Esophagus muscularis mucosa (tissue), 4 donors: ENCODE measurements at regions not wholly inside any gene's neighbourhood (a gene's known extent, or its start where the extent isn't known, plus 50 kb on each side); places are given as distances from the start of the nearest gene placed in this dataset.
"Not testable (repeated sequence)": the region's sequence is repeated elsewhere in the genome, so short reads cannot be mapped to it uniquely, and the experiment has no call there.

ENCODE experiments used
- CTCF ChIP-seq, 3 experiments: fragments of 200-600 bp in 2 of 3; fragments of 450-650 bp in 1 of 3; sonication (generic) in 2 of 3; IDR thresholded peaks; one replicate each; pipeline ENCODE4 v1.5.1; 2017 to 2019; ENCODE audit warnings: antibody characterized with exemption in 3 of 3, mild to moderate bottlenecking in 2 of 3, moderate library complexity in 1 of 3
- EP300 ChIP-seq: sonication (generic); formaldehyde crosslinking; IDR thresholded peaks from one replicate; pipeline ENCODE4 v1.6.1; 2017; ENCODE audit warnings: antibody characterized with exemption
- POLR2A ChIP-seq: fragments of 450-650 bp; IDR thresholded peaks from one replicate; pipeline ENCODE4 v1.6.1; 2017; ENCODE audit warnings: antibody characterized with exemption, moderate library complexity, mild to moderate bottlenecking, low read depth

GRCh38 chr12:9469956-9470355 lies 137.8 kb downstream of the KLRB1 start:
- TF ChIP-seq CTCF (IDR thresholded peaks at IDR 0.05); EP300; POLR2A: not testable (repeated sequence)
